OCI-LY1 (cell line): ENCODE measurements at regions not wholly inside any gene's neighbourhood (a gene's known extent, or its start where the extent isn't known, plus 50 kb on each side); places are given as distances from the start of the nearest gene placed in this dataset.

Source experiments
- CTCF ChIP-seq: fragments of 200-600 bp; sonication (generic), shearing (Covaris generic); IDR thresholded peaks from 2 replicates; pipeline ENCODE4 v1.5.1; 2017; ENCODE audit warnings: mild to moderate bottlenecking, antibody characterized with exemption, low read length, moderate library complexity, mixed read lengths
- EZH2 ChIP-seq: fragments of 200-600 bp; sonication (generic), shearing (Covaris generic); IDR thresholded peaks from 2 replicates; pipeline ENCODE4 v1.8.0; 2017; ENCODE audit warnings: borderline replicate concordance, mixed run types, mild to moderate bottlenecking, antibody characterized with exemption, low read length, moderate library complexity, mixed read lengths

GRCh38 chr3:72346526-72346926 lies 501.7 kb downstream of the SHQ1 start:
- TF ChIP-seq CTCF, result no peak
- no peak for TF ChIP-seq EZH2
